ENCODE measurements at regions not wholly inside any gene's neighbourhood (a gene's known extent, or its start where the extent isn't known, plus 50 kb on each side); places are given as distances from the start of the nearest gene placed in this dataset.

DNA sequence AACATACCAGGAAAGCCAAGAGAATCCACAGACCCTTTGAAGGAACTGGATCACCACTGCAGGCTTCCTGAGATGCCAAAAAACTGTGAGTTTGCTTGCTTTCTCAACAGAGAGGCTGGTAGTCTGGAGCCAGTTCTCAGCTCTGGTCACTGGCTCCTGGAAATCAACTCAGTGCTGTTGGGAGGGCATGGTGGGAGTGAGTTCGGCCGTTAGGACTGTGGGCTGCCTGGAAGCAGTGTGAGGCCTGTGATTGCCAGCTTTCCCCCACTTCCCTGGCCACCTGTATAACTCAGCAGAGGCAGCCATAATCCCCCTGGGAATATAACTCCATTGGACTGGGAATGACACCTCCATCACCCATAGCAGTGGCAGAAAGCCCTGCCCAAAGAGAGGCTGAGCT lies 122.0 kb upstream of the FSTL5 start:
- DNase-seq (ENCODE audit: insufficient read length, low spot score) = no peak
- no peak for TF ChIP-seq PAX5 (IDR thresholded peaks at IDR 0.05; ENCODE audit: insufficient read depth, low read length, severe bottlenecking)
- TF ChIP-seq TAF1 (IDR thresholded peaks at IDR 0.05; ENCODE audit: low read depth, low read length) = no peak
- TF ChIP-seq POLR2AphosphoS5 (IDR thresholded peaks at IDR 0.05; ENCODE audit: low read depth, low read length) = no peak
- no peak for TF ChIP-seq POLR2A (IDR thresholded peaks at IDR 0.05; ENCODE audit: low read depth, low read length)
- TF ChIP-seq POU2F2 (IDR thresholded peaks at IDR 0.05; ENCODE audit: low read depth, low read length) = no peak
- no peak for TF ChIP-seq SPI1 (IDR thresholded peaks at IDR 0.05; ENCODE audit: low read depth, low read length)
- no peak for FAIRE-seq

DNA sequence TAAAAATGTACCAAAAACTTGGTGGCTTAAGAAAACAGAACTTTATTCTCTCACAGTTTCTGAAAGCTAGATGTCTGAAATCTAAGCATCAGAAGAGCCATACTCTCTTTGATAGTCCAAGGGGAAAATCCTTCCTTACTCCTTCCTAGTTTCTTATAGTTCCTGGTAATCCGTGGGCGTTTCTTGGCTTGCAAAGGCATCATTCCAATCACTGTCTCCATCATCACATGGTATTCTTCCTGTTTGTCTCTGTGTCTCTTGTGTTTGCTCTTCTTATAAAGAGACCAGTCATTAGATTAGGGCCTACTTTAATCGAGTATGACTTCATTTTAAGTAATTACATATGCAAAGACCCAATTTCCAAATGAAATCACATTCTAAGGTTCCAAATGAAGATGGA lies 118.9 kb upstream of the FSTL5 start:
- no peak for FAIRE-seq
- DNase-seq (ENCODE audit: insufficient read length, low spot score) = no peak
- TF ChIP-seq POLR2A (IDR thresholded peaks at IDR 0.05; ENCODE audit: low read depth, low read length) (no peak), POLR2AphosphoS5 (IDR thresholded peaks at IDR 0.05; ENCODE audit: low read depth, low read length) (no peak), POU2F2 (IDR thresholded peaks at IDR 0.05; ENCODE audit: low read depth, low read length) (no peak), TAF1 (IDR thresholded peaks at IDR 0.05; ENCODE audit: low read depth, low read length) (no peak), PAX5 (IDR thresholded peaks at IDR 0.05; ENCODE audit: insufficient read depth, low read length, severe bottlenecking) (no peak), SPI1 (IDR thresholded peaks at IDR 0.05; ENCODE audit: low read depth, low read length) (no peak)

DNA sequence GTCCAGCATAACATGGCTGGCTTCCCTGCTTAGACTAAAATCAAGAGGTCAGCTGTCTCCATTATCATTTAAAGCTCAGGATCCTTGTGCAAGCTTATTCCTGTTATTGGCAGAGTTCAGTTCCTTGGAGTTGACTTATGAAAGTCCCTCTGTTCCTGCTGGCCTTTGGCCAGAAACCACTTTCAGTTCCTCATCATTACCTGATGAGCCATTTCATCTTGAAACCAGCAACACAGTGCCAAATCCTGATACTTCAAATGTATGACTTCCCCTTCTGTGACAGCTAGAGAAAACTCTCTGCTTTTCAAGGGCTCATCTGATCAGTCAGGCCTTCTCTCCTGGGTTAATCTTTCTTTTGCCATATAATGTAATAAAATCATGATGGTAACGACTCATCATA lies 110.6 kb upstream of the FSTL5 start:
- FAIRE-seq (no peak), DNase-seq (ENCODE audit: insufficient read length, low spot score) (no peak)
- TF ChIP-seq TAF1 (IDR thresholded peaks at IDR 0.05; ENCODE audit: low read depth, low read length) (no peak), SPI1 (IDR thresholded peaks at IDR 0.05; ENCODE audit: low read depth, low read length) (peak; percentile 96)

DNA sequence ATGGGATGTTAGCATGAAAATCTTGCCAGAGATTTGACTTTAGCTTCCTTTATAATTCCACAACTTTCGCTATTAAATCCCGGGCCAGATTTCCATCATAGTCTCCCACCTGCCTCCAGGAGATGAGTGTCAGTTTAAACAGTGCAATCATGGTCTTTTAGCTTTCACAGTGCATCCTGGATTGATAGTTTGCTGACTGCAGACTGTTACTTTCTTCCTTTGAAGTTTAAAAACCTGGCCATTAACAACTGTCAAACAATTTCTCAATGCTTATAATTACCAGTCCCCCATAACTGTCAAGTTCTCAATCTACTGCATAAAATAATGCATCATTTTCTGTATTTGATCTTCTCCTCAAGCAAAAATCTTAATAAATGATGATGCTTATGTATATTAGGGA lies 108.4 kb upstream of the FSTL5 start:
- DNase-seq (ENCODE audit: insufficient read length, low spot score) = no peak
- FAIRE-seq = no peak
- no peak for TF ChIP-seq TAF1 (IDR thresholded peaks at IDR 0.05; ENCODE audit: low read depth, low read length)
- no peak for TF ChIP-seq PAX5 (IDR thresholded peaks at IDR 0.05; ENCODE audit: insufficient read depth, low read length, severe bottlenecking)
- TF ChIP-seq POLR2A (IDR thresholded peaks at IDR 0.05; ENCODE audit: low read depth, low read length) = no peak
- no peak for TF ChIP-seq SPI1 (IDR thresholded peaks at IDR 0.05; ENCODE audit: low read depth, low read length)
- TF ChIP-seq POLR2AphosphoS5 (IDR thresholded peaks at IDR 0.05; ENCODE audit: low read depth, low read length) = no peak
- no peak for TF ChIP-seq POU2F2 (IDR thresholded peaks at IDR 0.05; ENCODE audit: low read depth, low read length)

DNA sequence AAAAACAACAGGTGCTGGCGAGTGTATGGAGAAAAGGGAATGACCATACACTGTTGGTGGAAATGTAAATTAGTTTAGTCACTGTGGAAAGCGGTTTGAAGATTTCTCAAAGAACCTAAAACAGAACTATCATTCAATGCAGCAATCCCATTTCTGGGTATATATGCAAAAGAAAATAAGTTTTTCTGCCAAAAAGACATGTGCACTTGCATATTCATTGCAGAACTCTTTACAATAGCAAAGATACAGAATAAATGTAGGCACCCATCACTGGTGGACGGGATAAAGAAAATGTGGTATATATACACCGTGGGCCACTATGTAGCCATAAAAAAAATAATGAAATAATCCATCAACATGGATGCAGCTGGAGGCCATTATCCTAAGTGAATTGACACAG lies 105.1 kb upstream of the FSTL5 start:
- TF ChIP-seq POU2F2 (IDR thresholded peaks at IDR 0.05; ENCODE audit: low read depth, low read length) (no peak), TAF1 (IDR thresholded peaks at IDR 0.05; ENCODE audit: low read depth, low read length) (no peak), POLR2AphosphoS5 (IDR thresholded peaks at IDR 0.05; ENCODE audit: low read depth, low read length) (no peak), SPI1 (IDR thresholded peaks at IDR 0.05; ENCODE audit: low read depth, low read length) (no peak), PAX5 (IDR thresholded peaks at IDR 0.05; ENCODE audit: insufficient read depth, low read length, severe bottlenecking) (no peak), POLR2A (IDR thresholded peaks at IDR 0.05; ENCODE audit: low read depth, low read length) (no peak)

DNA sequence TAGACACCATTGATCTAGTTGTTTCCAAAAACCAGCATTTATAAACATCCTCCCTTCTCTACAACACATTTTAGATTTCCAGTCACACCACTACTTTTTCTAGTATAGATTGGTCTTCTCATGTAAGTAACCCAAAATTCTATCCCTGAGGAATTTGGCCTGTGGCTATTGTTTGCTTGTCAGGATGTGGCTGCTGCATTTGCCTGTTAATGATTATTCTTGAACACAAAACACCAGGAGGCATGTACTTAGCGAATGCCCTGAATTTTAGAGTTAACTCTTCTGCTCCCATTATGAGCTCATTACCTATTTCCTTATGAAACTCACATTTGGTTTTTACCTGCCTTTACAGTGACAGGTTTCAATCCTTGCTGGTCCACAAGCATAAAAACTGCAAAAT lies 102.0 kb upstream of the FSTL5 start:
- FAIRE-seq = no peak
- no peak for DNase-seq (ENCODE audit: insufficient read length, low spot score)
- TF ChIP-seq POLR2A (IDR thresholded peaks at IDR 0.05; ENCODE audit: low read depth, low read length) = no peak
- TF ChIP-seq POLR2AphosphoS5 (IDR thresholded peaks at IDR 0.05; ENCODE audit: low read depth, low read length) = no peak
- TF ChIP-seq SPI1 (IDR thresholded peaks at IDR 0.05; ENCODE audit: low read depth, low read length) = no peak
- no peak for TF ChIP-seq POU2F2 (IDR thresholded peaks at IDR 0.05; ENCODE audit: low read depth, low read length)
- no peak for TF ChIP-seq PAX5 (IDR thresholded peaks at IDR 0.05; ENCODE audit: insufficient read depth, low read length, severe bottlenecking)
- TF ChIP-seq TAF1 (IDR thresholded peaks at IDR 0.05; ENCODE audit: low read depth, low read length) = no peak

More for the DNA sequence above, 105.1 kb upstream of the FSTL5 start:
- DNase-seq (ENCODE audit: insufficient read length, low spot score) (no peak), FAIRE-seq (no peak)

DNA sequence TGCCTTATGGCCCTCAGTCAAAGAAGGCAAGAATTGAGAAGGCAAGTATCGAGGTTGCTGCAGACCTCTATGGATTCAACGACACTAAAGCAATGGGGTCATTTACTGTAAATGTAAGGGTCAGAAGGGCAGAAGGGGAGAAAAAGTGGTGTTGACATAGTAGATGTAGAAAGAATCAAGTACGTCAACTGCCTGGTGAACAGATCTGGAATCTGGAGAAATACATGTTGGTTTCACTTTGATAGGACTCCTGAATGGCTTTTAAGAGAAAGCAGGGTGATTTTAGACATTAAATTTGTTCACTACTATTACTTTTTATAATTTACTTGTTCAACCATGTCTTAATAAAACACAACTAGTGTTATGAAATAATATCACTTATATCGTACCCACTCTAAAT lies 81.3 kb upstream of the FSTL5 start:
- DNase-seq (ENCODE audit: insufficient read length, low spot score) = no peak
- no peak for FAIRE-seq
- no peak for TF ChIP-seq TAF1 (IDR thresholded peaks at IDR 0.05; ENCODE audit: low read depth, low read length)
- TF ChIP-seq POU2F2 (IDR thresholded peaks at IDR 0.05; ENCODE audit: low read depth, low read length) = no peak
- TF ChIP-seq POLR2AphosphoS5 (IDR thresholded peaks at IDR 0.05; ENCODE audit: low read depth, low read length) = no peak
- no peak for TF ChIP-seq PAX5 (IDR thresholded peaks at IDR 0.05; ENCODE audit: insufficient read depth, low read length, severe bottlenecking)
- TF ChIP-seq SPI1 (IDR thresholded peaks at IDR 0.05; ENCODE audit: low read depth, low read length) = no peak
- TF ChIP-seq POLR2A (IDR thresholded peaks at IDR 0.05; ENCODE audit: low read depth, low read length) = no peak

DNA sequence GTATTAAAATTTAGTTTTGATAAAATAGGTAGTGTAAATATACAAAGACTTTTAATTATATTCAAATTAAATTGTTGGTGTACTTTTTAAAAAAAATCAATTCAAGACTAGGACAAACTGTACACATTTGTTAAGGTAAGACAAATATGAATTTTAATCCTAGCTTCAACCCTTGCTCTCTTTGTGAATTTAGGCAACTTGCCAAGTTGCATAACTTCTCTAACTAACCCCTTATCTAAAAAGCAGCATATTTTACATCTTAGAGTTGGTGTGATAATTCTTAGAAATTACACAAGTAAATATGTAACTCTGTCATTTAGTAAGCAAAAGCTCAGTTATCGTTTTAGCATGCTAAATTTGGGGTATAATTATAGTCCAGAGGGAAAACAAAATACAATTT lies 78.1 kb upstream of the FSTL5 start:
- TF ChIP-seq POLR2A (IDR thresholded peaks at IDR 0.05; ENCODE audit: low read depth, low read length) (no peak), POLR2AphosphoS5 (IDR thresholded peaks at IDR 0.05; ENCODE audit: low read depth, low read length) (no peak), PAX5 (IDR thresholded peaks at IDR 0.05; ENCODE audit: insufficient read depth, low read length, severe bottlenecking) (no peak), TAF1 (IDR thresholded peaks at IDR 0.05; ENCODE audit: low read depth, low read length) (no peak), POU2F2 (IDR thresholded peaks at IDR 0.05; ENCODE audit: low read depth, low read length) (no peak)
- DNase-seq (ENCODE audit: insufficient read length, low spot score) (no peak), FAIRE-seq (no peak)

DNA sequence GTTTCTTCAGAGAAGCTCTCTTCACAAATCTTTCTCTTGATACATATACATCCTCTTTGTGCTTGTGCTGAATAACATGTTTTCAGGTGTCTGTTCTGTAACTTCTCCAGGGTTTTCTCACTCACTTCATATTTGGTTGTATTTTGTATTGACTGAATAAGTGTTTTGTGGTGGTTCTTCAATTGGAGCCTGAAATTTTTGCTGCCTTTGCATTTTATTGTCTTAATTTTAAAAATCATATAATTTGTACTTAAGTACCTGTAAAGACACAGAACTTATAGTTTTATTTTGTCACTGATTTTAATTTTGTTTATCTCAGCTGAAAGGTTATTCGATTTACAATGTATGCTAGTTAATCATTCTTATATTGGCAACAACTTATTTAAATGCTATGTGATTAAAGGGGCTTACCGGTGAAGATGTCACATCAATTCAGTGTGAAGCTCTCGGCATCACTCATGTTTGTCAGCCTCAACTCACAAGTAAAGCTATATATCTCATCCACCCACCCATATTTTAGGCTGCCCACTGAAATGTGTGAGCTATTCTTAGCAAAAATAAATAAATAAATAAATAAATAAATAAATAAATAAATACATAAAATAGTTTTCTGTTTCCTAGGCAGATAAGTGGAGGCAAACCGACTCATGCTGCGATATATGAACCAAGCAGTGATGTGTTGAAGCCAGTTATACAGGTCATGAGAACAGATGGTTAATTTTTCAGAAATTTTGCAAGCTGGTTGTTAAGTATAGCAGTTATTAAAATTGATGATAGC lies 76.4 kb upstream of the FSTL5 start:
- no peak for DNase-seq (ENCODE audit: insufficient read length, low spot score)
- no peak for TF ChIP-seq TAF1 (IDR thresholded peaks at IDR 0.05; ENCODE audit: low read depth, low read length)
- TF ChIP-seq SPI1 (IDR thresholded peaks at IDR 0.05; ENCODE audit: low read depth, low read length) = no peak
- no peak for TF ChIP-seq POLR2AphosphoS5 (IDR thresholded peaks at IDR 0.05; ENCODE audit: low read depth, low read length)
- TF ChIP-seq POU2F2 (IDR thresholded peaks at IDR 0.05; ENCODE audit: low read depth, low read length) = no peak
- FAIRE-seq = no peak

DNA sequence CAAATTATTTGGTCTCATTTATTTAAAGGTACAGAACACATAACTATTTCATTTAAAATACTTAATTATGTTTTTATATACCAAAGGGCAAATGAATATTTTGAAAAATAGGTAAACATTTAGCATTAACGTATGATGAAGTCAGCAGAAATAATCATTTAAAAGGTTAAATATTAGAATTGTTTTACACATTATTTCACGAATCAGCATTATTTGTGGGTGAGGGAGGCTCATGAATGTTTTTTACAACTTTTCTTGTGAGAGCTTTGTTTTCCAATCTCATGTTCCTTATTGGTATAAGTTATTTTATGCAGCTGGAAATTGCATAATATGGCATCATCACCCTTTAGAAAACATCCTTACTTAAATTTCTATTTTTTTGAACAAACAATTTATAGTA lies 73.9 kb upstream of the FSTL5 start:
- no peak for FAIRE-seq
- TF ChIP-seq TAF1 (IDR thresholded peaks at IDR 0.05; ENCODE audit: low read depth, low read length) (no peak), POLR2AphosphoS5 (IDR thresholded peaks at IDR 0.05; ENCODE audit: low read depth, low read length) (no peak), POU2F2 (IDR thresholded peaks at IDR 0.05; ENCODE audit: low read depth, low read length) (no peak), PAX5 (IDR thresholded peaks at IDR 0.05; ENCODE audit: insufficient read depth, low read length, severe bottlenecking) (no peak), SPI1 (IDR thresholded peaks at IDR 0.05; ENCODE audit: low read depth, low read length) (no peak), POLR2A (IDR thresholded peaks at IDR 0.05; ENCODE audit: low read depth, low read length) (no peak)
- no peak for DNase-seq (ENCODE audit: insufficient read length, low spot score)

All from GM12891 (cell line).